Natural killer cell (primary cell): ENCODE measurements at regions not wholly inside any gene's neighbourhood (a gene's known extent, or its start where the extent isn't known, plus 50 kb on each side); places are given as distances from the start of the nearest gene placed in this dataset.

Experiments used
- ATAC-seq, 3 donors: fragments of 150-1000 bp in 2 of 3; fragments of 200-7000 bp in 1 of 3; cut with Tn5 transposase; 1 replicate in 1 of 3; 2 replicates in 2 of 3; pipeline ENCODE4 v1.10.0; 2021; ENCODE audit warnings: mild to moderate bottlenecking in 2 of 3, moderate library complexity in 2 of 3
- DNase-seq, 2 donors: peaks; one replicate each; pipeline versions ENCODE4 v3.0.0 to v3.0.0-alpha.2; 2013 to 2021; ENCODE audit warnings: mixed read lengths in 1 of 2
- H3K27ac ChIP-seq: one replicate; pipeline ENCODE4 v1.5.1; 2013; ENCODE audit warnings: mild to moderate bottlenecking, low read length
- H3K27me3 ChIP-seq: one replicate; pipeline ENCODE4 v1.6.1; 2013; ENCODE audit warnings: low read length; ENCODE audit not compliant: control insufficient read depth, insufficient read depth
- H3K36me3 ChIP-seq: one replicate; pipeline ENCODE4 v1.6.1; 2013; ENCODE audit warnings: low read length; ENCODE audit not compliant: control insufficient read depth, insufficient read depth
- H3K4me1 ChIP-seq: one replicate; pipeline ENCODE4 v1.6.1; 2013; ENCODE audit warnings: low read length; ENCODE audit not compliant: control insufficient read depth, insufficient read depth
- H3K4me3 ChIP-seq: one replicate; pipeline ENCODE4 v1.5.1; 2013; ENCODE audit warnings: low read length
- H3K9me3 ChIP-seq: one replicate; pipeline ENCODE4 v1.6.1; 2013; ENCODE audit warnings: low read length; ENCODE audit not compliant: control insufficient read depth, insufficient read depth
- H3K27ac Mint-ChIP-seq, 2 donors: one replicate each; pipeline ENCODE4 v1.8.0; 2022; ENCODE audit warnings: mild to moderate bottlenecking in 2 of 2, mixed read lengths in 2 of 2, moderate library complexity in 1 of 2
- H3K27me3 Mint-ChIP-seq, 2 donors: one replicate each; pipeline ENCODE4 v1.8.0; 2022; ENCODE audit warnings: low read depth in 2 of 2, mixed read lengths in 2 of 2
- H3K36me3 Mint-ChIP-seq: one replicate; pipeline ENCODE4 v1.8.0; 2022; ENCODE audit warnings: mixed read lengths
- H3K4me1 Mint-ChIP-seq, 2 donors: one replicate each; pipeline ENCODE4 v1.8.0; 2022; ENCODE audit warnings: mixed read lengths in 2 of 2
- H3K4me3 Mint-ChIP-seq: one replicate; pipeline ENCODE4 v1.8.0; 2022; ENCODE audit warnings: mild to moderate bottlenecking, moderate library complexity, mixed read lengths
- H3K9me3 Mint-ChIP-seq, 2 donors: one replicate each; pipeline ENCODE4 v1.8.0; 2022; ENCODE audit warnings: mixed read lengths in 2 of 2
- CTCF ChIP-seq: fragments of 200-600 bp; IDR thresholded peaks from one replicate; pipeline ENCODE4 v1.8.0; 2022; ENCODE audit warnings: antibody characterized with exemption
- WGBS: methylation state at CpG from one replicate; pipeline ENCODE4 v1.1.7; 2013; ENCODE audit warnings: missing lambda C conversion rate; ENCODE audit not compliant: insufficient coverage; 5-methylcytosine and 5-hydroxymethylcytosine counted together
- intact Hi-C: fragments of 100-400 bp; cut with micrococcal nuclease; formaldehyde crosslinking; loops from one replicate; pipeline ENCODE4 v1.14.2; 2022

GRCh38 chr4:181517491-181517890, 725.7 kb upstream of the TENM3 start:
- no peaks in the 10 kb centered on the region for H3K36me3 Mint-ChIP-seq
- no peaks in the 10 kb centered on the region for H3K4me1 ChIP-seq
- H3K27ac ChIP-seq = no peak overlapping the region
- H3K27me3 Mint-ChIP-seq = no peaks in the 10 kb centered on the region
- H3K4me1 Mint-ChIP-seq = no peaks in the 10 kb centered on the region
- peaks cover 4 to 6% of the 10 kb centered on the region in 2 donors for H3K9me3 Mint-ChIP-seq
- intact Hi-C loops = no loop called here
- H3K27me3 ChIP-seq = no peaks in the 10 kb centered on the region
- no peak for DNase-seq
- H3K36me3 ChIP-seq = no peaks in the 10 kb centered on the region
- no peak overlapping the region for H3K4me3 ChIP-seq
- H3K9me3 ChIP-seq = no peaks in the 10 kb centered on the region
- TF ChIP-seq CTCF = no peak
- H3K4me3 Mint-ChIP-seq = no peak overlapping the region
- ATAC-seq = no peak
- no peak overlapping the region for H3K27ac Mint-ChIP-seq
- WGBS = 92% methylated on average over 2 of the region's 3 CpGs

- Mint-ChIP-seq H3K9me3 (peaks cover 0 to 4% of the 10 kb centered on the region in 2 donors), H3K4me1 (no peaks in the 10 kb centered on the region), H3K4me3 (no peak overlapping the region), H3K27me3 (no peaks in the 10 kb centered on the region), H3K27ac (no peak overlapping the region), H3K36me3 (no peaks in the 10 kb centered on the region)
- no peaks in the 10 kb centered on the region for H3K27me3 ChIP-seq
- no peaks in the 10 kb centered on the region for H3K36me3 ChIP-seq
- H3K9me3 ChIP-seq = no peaks in the 10 kb centered on the region
- no peaks in the 10 kb centered on the region for H3K4me1 ChIP-seq
- no peak for TF ChIP-seq CTCF
- DNase-seq (no peak), ATAC-seq (no peak)
- intact Hi-C loops = no loop called here
- H3K27ac ChIP-seq = no peak overlapping the region
- no peak overlapping the region for H3K4me3 ChIP-seq
- 94% methylated on average over 4 of the region's 4 CpGs for WGBS
Measured at GRCh38 chr4:181520790-181521189, 722.4 kb upstream of the TENM3 start.

- no peaks in the 10 kb centered on the region for H3K9me3 ChIP-seq
- Mint-ChIP-seq H3K27ac (no peak overlapping the region), H3K4me3 (no peak overlapping the region), H3K4me1 (no peaks in the 10 kb centered on the region), H3K27me3 (no peaks in the 10 kb centered on the region), H3K36me3 (no peaks in the 10 kb centered on the region), H3K9me3 (peaks cover 0 to 3% of the 10 kb centered on the region in 2 donors)
- H3K27ac ChIP-seq = no peak overlapping the region
- no peak for TF ChIP-seq CTCF
- H3K4me1 ChIP-seq = no peaks in the 10 kb centered on the region
- DNase-seq (no peak), ATAC-seq (no peak)
- H3K27me3 ChIP-seq = no peaks in the 10 kb centered on the region
- intact Hi-C loops = no loop called here
- no peak overlapping the region for H3K4me3 ChIP-seq
- H3K36me3 ChIP-seq = no peaks in the 10 kb centered on the region
- WGBS = 60% methylated on average over 3 of the region's 8 CpGs
Measured at GRCh38 chr4:181523973-181524372, 719.2 kb upstream of the TENM3 start.

GRCh38 chr4:181524499-181524898, 718.7 kb upstream of the TENM3 start:
- Mint-ChIP-seq H3K9me3 (peaks cover 0 to 2% of the 10 kb centered on the region in 2 donors), H3K4me3 (no peak overlapping the region), H3K27me3 (no peaks in the 10 kb centered on the region)

More at GRCh38 chr4:181524499-181524898, 718.7 kb upstream of the TENM3 start:
- no peak overlapping the region for H3K4me3 ChIP-seq
- H3K27ac ChIP-seq = no peak overlapping the region
- WGBS = 85% methylated on average over 5 of the region's 5 CpGs
- ATAC-seq (no peak), DNase-seq (no peak)
- TF ChIP-seq CTCF = no peak
- no peaks in the 10 kb centered on the region for H3K27me3 ChIP-seq
- no peaks in the 10 kb centered on the region for H3K4me1 ChIP-seq
- Mint-ChIP-seq H3K36me3 (no peaks in the 10 kb centered on the region), H3K4me1 (no peaks in the 10 kb centered on the region), H3K27ac (no peak overlapping the region)
- H3K36me3 ChIP-seq = no peaks in the 10 kb centered on the region
- intact Hi-C loops = no loop called here
- no peaks in the 10 kb centered on the region for H3K9me3 ChIP-seq
